Esophagus squamous epithelium (tissue), 4 donors: ENCODE measurements at regions not wholly inside any gene's neighbourhood (a gene's known extent, or its start where the extent isn't known, plus 50 kb on each side); places are given as distances from the start of the nearest gene placed in this dataset.

Experiments
- POLR2A ChIP-seq, 4 donors: fragments of 450-650 bp; IDR thresholded peaks; one replicate each; pipeline ENCODE4 v1.6.1; 2017; ENCODE audit warnings: antibody characterized with exemption in 4 of 4, mild to moderate bottlenecking in 4 of 4, moderate library complexity in 3 of 4
- TF ChIP-seq, protein P1 (sequence below), 6 experiments: fragments of 450-650 bp in 4 of 6; fragments of 200-600 bp in 2 of 6; sonication (generic) in 2 of 6; IDR thresholded peaks; one replicate each; pipeline ENCODE4 v1.5.1; 2016 to 2019; ENCODE audit warnings: antibody characterized with exemption in 6 of 6, mild to moderate bottlenecking in 4 of 6, moderate library complexity in 4 of 6

DNA sequence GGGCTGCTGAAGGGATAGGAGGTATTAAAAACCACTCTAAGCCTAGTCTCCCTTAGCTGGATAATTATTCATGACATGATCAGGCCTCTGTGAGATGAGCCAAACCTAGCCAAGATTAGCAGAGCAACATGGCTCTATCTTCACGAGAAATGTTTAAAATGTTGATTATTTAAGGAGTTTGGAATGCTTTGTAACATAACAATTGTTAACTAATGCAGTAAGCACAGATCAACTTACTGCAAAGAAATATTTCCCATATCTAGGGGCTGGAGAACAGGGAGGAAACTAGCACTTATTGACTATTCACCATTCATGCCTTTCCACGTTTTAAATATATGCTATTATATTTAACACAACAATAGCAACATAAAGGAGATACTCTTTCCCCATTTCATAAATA is 833.7 kb upstream of the CHAC2 start:
- TF ChIP-seq, protein P1, sequence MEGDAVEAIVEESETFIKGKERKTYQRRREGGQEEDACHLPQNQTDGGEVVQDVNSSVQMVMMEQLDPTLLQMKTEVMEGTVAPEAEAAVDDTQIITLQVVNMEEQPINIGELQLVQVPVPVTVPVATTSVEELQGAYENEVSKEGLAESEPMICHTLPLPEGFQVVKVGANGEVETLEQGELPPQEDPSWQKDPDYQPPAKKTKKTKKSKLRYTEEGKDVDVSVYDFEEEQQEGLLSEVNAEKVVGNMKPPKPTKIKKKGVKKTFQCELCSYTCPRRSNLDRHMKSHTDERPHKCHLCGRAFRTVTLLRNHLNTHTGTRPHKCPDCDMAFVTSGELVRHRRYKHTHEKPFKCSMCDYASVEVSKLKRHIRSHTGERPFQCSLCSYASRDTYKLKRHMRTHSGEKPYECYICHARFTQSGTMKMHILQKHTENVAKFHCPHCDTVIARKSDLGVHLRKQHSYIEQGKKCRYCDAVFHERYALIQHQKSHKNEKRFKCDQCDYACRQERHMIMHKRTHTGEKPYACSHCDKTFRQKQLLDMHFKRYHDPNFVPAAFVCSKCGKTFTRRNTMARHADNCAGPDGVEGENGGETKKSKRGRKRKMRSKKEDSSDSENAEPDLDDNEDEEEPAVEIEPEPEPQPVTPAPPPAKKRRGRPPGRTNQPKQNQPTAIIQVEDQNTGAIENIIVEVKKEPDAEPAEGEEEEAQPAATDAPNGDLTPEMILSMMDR (IDR thresholded peaks at IDR 0.05): no peak
- TF ChIP-seq POLR2A (IDR thresholded peaks at IDR 0.05): no peak
